B cell (primary cell): ENCODE measurements at regions not wholly inside any gene's neighbourhood (a gene's known extent, or its start where the extent isn't known, plus 50 kb on each side); places are given as distances from the start of the nearest gene placed in this dataset.

Experiments
- CTCF ChIP-seq: fragments of 200-600 bp; IDR thresholded peaks from one replicate; pipeline ENCODE4 v1.8.0; 2022; ENCODE audit warnings: antibody characterized with exemption, mild to moderate bottlenecking
- EZH2 ChIP-seq: IDR thresholded peaks from 2 replicates; pipeline ENCODE4 v1.6.1; 2012; ENCODE audit warnings: borderline replicate concordance, low read depth, mild to moderate bottlenecking, moderate library complexity, low read length; ENCODE audit not compliant: insufficient read depth, poor library complexity, severe bottlenecking

- no peak for TF ChIP-seq CTCF
- TF ChIP-seq EZH2, result no peak
These were observed 1109.1 kb upstream of the MIR17HG start for GRCh38 chr13:90238413-90238812.
